H1 (cell line): ENCODE measurements at regions not wholly inside any gene's neighbourhood (a gene's known extent, or its start where the extent isn't known, plus 50 kb on each side); places are given as distances from the start of the nearest gene placed in this dataset.

Experiments
- CTCF ChIA-PET: fragments of 300-600 bp; sonication (Branson Sonifier 250); formaldehyde crosslinking; loops from one replicate; lab custom pipeline; 2021; ENCODE audit not compliant: partially characterized antibody; lab: Charles Lee
- POLR2A ChIA-PET: fragments of 300-600 bp; sonication (Branson Sonifier 250); formaldehyde crosslinking; loops from one replicate; lab custom pipeline; 2021; ENCODE audit warnings: inconsistent platforms; ENCODE audit not compliant: partially characterized antibody; lab: Charles Lee
- DNase-seq, 2 experiments: peaks; one replicate each; pipeline versions ENCODE4 v3.0.0 to v3.0.0-alpha.2; 2010 to 2022; ENCODE audit warnings: low spot score in 2 of 2, low read depth in 1 of 2, mixed read lengths in 1 of 2
- FAIRE-seq: peaks from 2 replicates; lab custom pipeline; 2011; peaks lifted over from hg19 to GRCh38; lab: Jason Lieb, UNC
- H2AFZ ChIP-seq: 2 replicates; pipeline ENCODE4 v1.8.1; 2012; ENCODE audit warnings: low read length, inconsistent platforms
- H2AK5ac ChIP-seq: 2 replicates; pipeline ENCODE4 v1.6.1; 2013; ENCODE audit warnings: low read depth, low read length
- H2BK120ac ChIP-seq: replicated peaks from 2 replicates; pipeline ENCODE3; 2013; ENCODE audit warnings: low read depth, low read length, inconsistent platforms
- H2BK12ac ChIP-seq: 2 replicates; pipeline ENCODE4 v1.6.1; 2013; ENCODE audit warnings: low read depth, low read length
- H2BK15ac ChIP-seq: 2 replicates; pipeline ENCODE4 v1.6.1; 2013; ENCODE audit warnings: low read length
- H2BK20ac ChIP-seq: 2 replicates; pipeline ENCODE4 v1.6.1; 2013; ENCODE audit warnings: low read length
- H2BK5ac ChIP-seq: 2 replicates; pipeline ENCODE4 v1.6.1; 2013; ENCODE audit warnings: low read depth, low read length
- H3K14ac ChIP-seq: 2 replicates; pipeline ENCODE4 v1.6.1; 2013; ENCODE audit warnings: inconsistent platforms; ENCODE audit not compliant: insufficient read length
- H3K18ac ChIP-seq: 2 replicates; pipeline ENCODE4 v1.6.1; 2013; ENCODE audit warnings: low read length; ENCODE audit errors: extremely low read depth
- H3K23ac ChIP-seq: 2 replicates; pipeline ENCODE4 v1.6.1; 2013; ENCODE audit warnings: inconsistent platforms; ENCODE audit not compliant: insufficient read length
- H3K23me2 ChIP-seq: 2 replicates; pipeline ENCODE4 v1.6.1; 2013; ENCODE audit warnings: low read depth, low read length
- H3K27ac ChIP-seq: 2 replicates; pipeline ENCODE4 v1.6.1; 2011; ENCODE audit warnings: low read depth, low read length, inconsistent platforms
- H3K27me3 ChIP-seq, 4 experiments: replicated peaks in 1 of 4; 1 replicate in 1 of 4; 2 replicates in 3 of 4; pipeline versions ENCODE4 v1.6.1 to v1.8.1; 2011 to 2013; ENCODE audit warnings: low read length in 3 of 4, mild to moderate bottlenecking in 3 of 4, inconsistent platforms in 2 of 4, mixed read lengths in 2 of 4, moderate library complexity in 1 of 4; ENCODE audit not compliant: control insufficient read depth in 3 of 4, insufficient read depth in 3 of 4; ENCODE audit errors: extremely low read depth in 1 of 4
- H3K36me3 ChIP-seq, 4 experiments: 2 replicates each; pipeline versions ENCODE4 v1.6.1 to v1.8.1; 2011 to 2013; ENCODE audit warnings: mild to moderate bottlenecking in 4 of 4, low read length in 3 of 4, moderate library complexity in 2 of 4, control low read depth in 1 of 4, inconsistent platforms in 1 of 4; ENCODE audit not compliant: insufficient read depth in 4 of 4, control insufficient read depth in 2 of 4
- H3K4ac ChIP-seq: replicated peaks from 2 replicates; pipeline ENCODE3; 2013; ENCODE audit warnings: low read length, low read depth, mixed read lengths, inconsistent platforms; ENCODE audit not compliant: insufficient read length
- H3K4me1 ChIP-seq, 4 experiments: replicated peaks in 1 of 4; 1 replicate in 1 of 4; 2 replicates in 3 of 4; pipeline versions ENCODE4 v1.6.1 to v1.8.1; 2011 to 2013; ENCODE audit warnings: low read length in 3 of 4, inconsistent platforms in 2 of 4, mixed read lengths in 1 of 4; ENCODE audit not compliant: insufficient read depth in 4 of 4, control insufficient read depth in 3 of 4
- H3K4me2 ChIP-seq, 2 experiments: 2 replicates each; pipeline versions ENCODE4 v1.6.1 to v1.8.1; 2011 to 2013; ENCODE audit warnings: low read depth in 2 of 2, low read length in 2 of 2, control low read depth in 1 of 2, inconsistent platforms in 1 of 2, mild to moderate bottlenecking in 1 of 2; ENCODE audit not compliant: insufficient read depth in 1 of 2
- H3K4me3 ChIP-seq, 4 experiments: fragments of 200-600, 300-600 bp in 1 of 4; sonication (generic), shearing (Covaris generic), sonication (Bioruptor Twin) in 1 of 4; 2 replicates each; pipeline versions ENCODE4 v1.5.1 to v1.8.1; 2011 to 2016; ENCODE audit warnings: low read length in 4 of 4, low read depth in 3 of 4, control low read depth in 2 of 4, inconsistent platforms in 2 of 4, mild to moderate bottlenecking in 2 of 4, mixed read lengths in 1 of 4, moderate library complexity in 1 of 4; ENCODE audit not compliant: insufficient read depth in 2 of 4; ENCODE audit errors: extremely low read depth in 1 of 4
- H3K56ac ChIP-seq: replicated peaks from 2 replicates; pipeline ENCODE3; 2013; ENCODE audit warnings: low read depth, mild to moderate bottlenecking, mixed read lengths, low read length, inconsistent platforms; ENCODE audit not compliant: insufficient read length
- H3K79me1 ChIP-seq: 2 replicates; pipeline ENCODE4 v1.6.1; 2013; ENCODE audit warnings: low read depth, low read length, control low read depth
- H3K79me2 ChIP-seq, 2 experiments: 2 replicates each; pipeline versions ENCODE4 v1.6.1 to v1.8.1; 2012 to 2013; ENCODE audit warnings: low read length in 2 of 2, mild to moderate bottlenecking in 2 of 2, inconsistent platforms in 1 of 2; ENCODE audit not compliant: insufficient read depth in 2 of 2, control insufficient read depth in 1 of 2
- H3K9ac ChIP-seq, 4 experiments: replicated peaks in 1 of 4; 1 replicate in 1 of 4; 2 replicates in 3 of 4; pipeline versions ENCODE4 v1.6.1 to v1.8.1; 2011 to 2013; ENCODE audit warnings: low read depth in 3 of 4, low read length in 3 of 4, control low read depth in 2 of 4, mild to moderate bottlenecking in 2 of 4, moderate library complexity in 2 of 4, inconsistent platforms in 1 of 4; ENCODE audit errors: extremely low read depth in 1 of 4
- H3K9me3 ChIP-seq, 2 experiments: 2 replicates each; pipeline versions ENCODE4 v1.6.1 to v1.8.1; 2012 to 2013; ENCODE audit warnings: mild to moderate bottlenecking in 2 of 2, moderate library complexity in 2 of 2, control low read depth in 1 of 2, inconsistent platforms in 1 of 2, low read depth in 1 of 2, low read length in 1 of 2, mixed read lengths in 1 of 2; ENCODE audit not compliant: insufficient read depth in 2 of 2
- H4K20me1 ChIP-seq, 2 experiments: replicated peaks in 1 of 2; 2 replicates each; pipeline versions ENCODE3 to v1.8.1; 2011 to 2013; ENCODE audit warnings: inconsistent platforms in 2 of 2, low read length in 2 of 2, mild to moderate bottlenecking in 1 of 2; ENCODE audit not compliant: insufficient read depth in 2 of 2, control insufficient read depth in 1 of 2
- H4K5ac ChIP-seq: 2 replicates; pipeline ENCODE4 v1.6.1; 2013; ENCODE audit warnings: low read length, low read depth, mixed read lengths, inconsistent platforms; ENCODE audit not compliant: insufficient read length
- H4K8ac ChIP-seq: 2 replicates; pipeline ENCODE4 v1.8.0; 2013; ENCODE audit warnings: mild to moderate bottlenecking, moderate library complexity, low read length, inconsistent platforms; ENCODE audit not compliant: insufficient read depth; ENCODE audit errors: extremely low read depth
- H4K91ac ChIP-seq: replicated peaks from 2 replicates; pipeline ENCODE3; 2013; ENCODE audit warnings: low read length, mixed read lengths, inconsistent platforms; ENCODE audit not compliant: insufficient read length
- ASH2L ChIP-seq: fragments of 200-600, 300-600 bp; sonication (generic); IDR thresholded peaks from one replicate; pipeline ENCODE4 v1.7.1; 2017; ENCODE audit warnings: low read length
- BACH1 ChIP-seq: IDR thresholded peaks from 2 replicates; pipeline ENCODE4 v1.6.1; 2012; ENCODE audit warnings: low read length, improper control_type of control experiment
- BCL11A ChIP-seq, 2 experiments: IDR thresholded peaks; one replicate each; pipeline ENCODE4 v1.6.1; 2011; ENCODE audit warnings: low read depth in 2 of 2, low read length in 2 of 2, mild to moderate bottlenecking in 2 of 2
- BRCA1 ChIP-seq: IDR thresholded peaks from 2 replicates; pipeline ENCODE4 v1.6.1; 2012; ENCODE audit warnings: low read depth, low read length, improper control_type of control experiment
- CBX5 ChIP-seq: fragments of 300-800, 300-1000 bp; sonication (generic); IDR thresholded peaks from 2 replicates; pipeline ENCODE4 v1.7.1; 2016; ENCODE audit warnings: antibody characterized with exemption, low read length, low read depth
- EGR1 ChIP-seq: IDR thresholded peaks from 2 replicates; pipeline ENCODE4 v1.6.1; 2011; ENCODE audit warnings: low read depth, low read length, borderline replicate concordance
- FOSL1 ChIP-seq: IDR thresholded peaks from 2 replicates; pipeline ENCODE4 v1.6.1; 2011; ENCODE audit warnings: mild to moderate bottlenecking, low read depth, low read length, moderate library complexity; ENCODE audit not compliant: insufficient read depth
- HDAC2 ChIP-seq, 2 experiments: fragments of 300-600 bp in 1 of 2; sonication (generic) in 1 of 2; IDR thresholded peaks; 2 replicates each; pipeline ENCODE4 v1.6.1; 2011 to 2012; ENCODE audit warnings: low read depth in 2 of 2, low read length in 2 of 2, mild to moderate bottlenecking in 2 of 2, moderate library complexity in 2 of 2, borderline replicate concordance in 1 of 2, inconsistent platforms in 1 of 2
- KDM4A ChIP-seq: IDR thresholded peaks from one replicate; pipeline ENCODE4 v1.7.1; 2012; ENCODE audit warnings: low read depth, mild to moderate bottlenecking, moderate library complexity, low read length, inconsistent platforms; ENCODE audit not compliant: severe bottlenecking
- MAFK ChIP-seq: IDR thresholded peaks from 2 replicates; pipeline ENCODE4 v1.6.1; 2012; ENCODE audit warnings: low read depth, mild to moderate bottlenecking, improper control_type of control experiment, low read length
- RXRA ChIP-seq: IDR thresholded peaks from 2 replicates; pipeline ENCODE4 v1.6.1; 2011; ENCODE audit warnings: low read depth, mild to moderate bottlenecking, low read length, moderate library complexity; ENCODE audit not compliant: insufficient read depth
- SAP30 ChIP-seq: fragments of 300-600 bp; sonication (generic); IDR thresholded peaks from 2 replicates; pipeline ENCODE4 v1.7.1; 2012; ENCODE audit warnings: low read length, moderate library complexity, mild to moderate bottlenecking, inconsistent platforms; ENCODE audit not compliant: insufficient read depth, insufficient replicate concordance
- SP2 ChIP-seq: IDR thresholded peaks from 2 replicates; pipeline ENCODE4 v1.6.1; 2012; ENCODE audit warnings: mild to moderate bottlenecking, low read length, inconsistent platforms
- TBP ChIP-seq: IDR thresholded peaks from 2 replicates; pipeline ENCODE4 v1.6.1; 2011; ENCODE audit warnings: low read depth, low read length, improper control_type of control experiment
- TEAD4 ChIP-seq: IDR thresholded peaks from 2 replicates; pipeline ENCODE4 v1.6.1; 2012; ENCODE audit warnings: low read depth, low read length, inconsistent platforms, mixed read lengths
- WGBS, 2 experiments: shearing (Covaris generic) in 1 of 2; methylation state at CpG; one replicate each; pipeline versions ENCODE4 v1.1.6 to v1.1.7; 2013 to 2015; ENCODE audit warnings: low lambda C conversion rate in 2 of 2, mixed read lengths in 2 of 2, inconsistent platforms in 1 of 2, low coverage in 1 of 2, missing lambda C conversion rate in 1 of 2; ENCODE audit not compliant: insufficient replicate concordance in 2 of 2, insufficient coverage in 1 of 2, insufficient read length in 1 of 2; ENCODE audit errors: extremely low coverage in 1 of 2, missing lambda C conversion rate in 1 of 2; 5-methylcytosine and 5-hydroxymethylcytosine counted together

DNA sequence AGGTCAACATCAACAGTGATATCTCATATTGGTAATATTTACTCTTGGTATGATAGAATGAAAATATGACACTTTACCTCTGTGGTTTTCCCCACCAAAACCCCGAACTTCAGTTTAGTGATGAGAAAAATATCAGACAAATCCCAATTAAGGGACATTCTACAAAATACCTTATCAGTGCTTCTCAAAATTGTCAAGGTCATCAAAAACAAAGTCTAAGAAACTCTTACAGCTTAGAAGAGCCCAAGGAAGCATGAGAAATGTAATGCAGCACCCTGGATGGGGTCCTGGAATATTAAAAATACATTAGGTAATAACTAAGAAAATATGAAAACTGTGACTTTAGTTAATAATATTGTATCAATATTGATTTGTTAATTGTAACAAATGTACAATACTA, 148.3 kb upstream of the TFAP2D start:
- ChIA-PET POLR2A (no interaction called here), CTCF (interaction anchor here (0.6 to 2.4 kb wide), 4 partner anchors 13 to 35 kb away, joined by 3 to 7 read pairs (median 3); no protein-coding TSS in a partner anchor)
- 73% methylated on average over 1 of the region's 1 CpG; no CpG with 5 or more reads in 1 of the 2 experiments for WGBS, 2 experiments
- Histone ChIP-seq H3K79me2 (no peaks in the 10 kb centered on the region), H2AK5ac (no peak overlapping the region), H3K4me3 (no peak overlapping the region), H4K8ac (no peak overlapping the region), H4K20me1 (no peaks in the 10 kb centered on the region), H3K56ac (no peak overlapping the region), H3K79me1 (no peaks in the 10 kb centered on the region), H3K23me2 (no peaks in the 10 kb centered on the region), H3K9me3 (no peaks in the 10 kb centered on the region), H3K27me3 (no peaks in the 10 kb centered on the region), H2BK12ac (no peak overlapping the region), H3K4me1 (no peaks in the 10 kb centered on the region), H4K91ac (no peak overlapping the region), H2BK120ac (no peak overlapping the region), H4K5ac (no peak overlapping the region), H2BK20ac (no peak overlapping the region), H2BK15ac (no peak overlapping the region), H3K18ac (no peak overlapping the region), H2BK5ac (no peak overlapping the region), H3K36me3 (no peaks in the 10 kb centered on the region), H3K4me2 (no peak overlapping the region), H3K4ac (no peak overlapping the region), H3K27ac (no peak overlapping the region), H3K23ac (no peak overlapping the region), H3K9ac (no peak overlapping the region), H2AFZ (no peak overlapping the region), H3K14ac (no peak overlapping the region)
- FAIRE-seq = no peak
- no peak for TF ChIP-seq ASH2L
- no peak for TF ChIP-seq MAFK
- TF ChIP-seq SP2 = no peak
- no peak for TF ChIP-seq TBP
- no peak for TF ChIP-seq BRCA1
- no peak for TF ChIP-seq KDM4A
- TF ChIP-seq HDAC2 (IDR thresholded peaks at IDR 0.05; ENCODE audit: borderline replicate concordance in 1 of 2, low read depth in 2 of 2, low read length in 2 of 2) = no peak
- no peak for TF ChIP-seq EGR1
- no peak for TF ChIP-seq RXRA
- no peak for TF ChIP-seq BACH1
- no peak for TF ChIP-seq CBX5
- TF ChIP-seq BCL11A (IDR thresholded peaks at IDR 0.05; ENCODE audit: low read depth in 2 of 2, low read length in 2 of 2) = no peak
- no peak for TF ChIP-seq TEAD4
- TF ChIP-seq FOSL1 = no peak
- TF ChIP-seq SAP30 = no peak
- DNase-seq = no peak
